Type B pancreatic cell (in vitro differentiated cells): ENCODE measurements at regions not wholly inside any gene's neighbourhood (a gene's known extent, or its start where the extent isn't known, plus 50 kb on each side); places are given as distances from the start of the nearest gene placed in this dataset.

Source experiments
- DNase-seq: peaks from one replicate; pipeline ENCODE4 v3.0.0; 2021; ENCODE audit warnings: mixed read lengths; ENCODE audit not compliant: unreplicated experiment; ENCODE audit errors: extremely low spot score
- H3K27ac Mint-ChIP-seq: 2 replicates; pipeline ENCODE4 v1.8.0; 2021; ENCODE audit warnings: mild to moderate bottlenecking, mixed read lengths
- H3K27me3 Mint-ChIP-seq: 2 replicates; pipeline ENCODE4 v1.8.0; 2021; ENCODE audit warnings: mixed read lengths
- H3K36me3 Mint-ChIP-seq: 2 replicates; pipeline ENCODE4 v1.8.0; 2021; ENCODE audit warnings: mixed read lengths
- H3K4me1 Mint-ChIP-seq: one replicate; pipeline ENCODE4 v1.8.0; 2021; ENCODE audit warnings: mixed read lengths; ENCODE audit not compliant: unreplicated experiment
- H3K4me3 Mint-ChIP-seq: 2 replicates; pipeline ENCODE4 v1.8.0; 2021; ENCODE audit warnings: mild to moderate bottlenecking, mixed read lengths
- H3K9me3 Mint-ChIP-seq: 2 replicates; pipeline ENCODE4 v1.8.0; 2021; ENCODE audit warnings: mixed read lengths
- TF ChIP-seq, protein P1 (sequence below): fragments of 200-600 bp; sonication (generic); conservative IDR thresholded peaks from 2 replicates; pipeline ENCODE4 v1.5.0; 2021; ENCODE audit warnings: antibody characterized with exemption, mild to moderate bottlenecking

DNA sequence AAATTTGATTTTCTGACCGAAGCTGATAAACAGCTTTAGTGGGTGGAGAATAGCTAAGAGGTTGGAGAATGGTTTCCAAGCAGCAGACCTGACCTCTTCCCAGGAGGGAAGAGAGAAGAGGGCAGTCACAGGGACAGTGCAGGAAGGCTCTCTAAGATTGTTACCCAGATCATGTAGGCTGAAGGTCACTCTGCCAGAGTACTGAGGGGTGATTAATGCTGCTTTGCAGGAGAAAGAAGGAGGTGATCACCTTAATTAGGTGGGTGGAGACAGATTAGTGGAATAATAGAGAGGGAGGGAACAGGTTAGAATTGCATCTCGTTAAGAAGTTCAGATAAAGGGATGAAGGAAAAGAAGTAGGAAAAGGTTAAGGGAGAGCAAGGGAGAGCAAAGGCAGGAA, 440.5 kb downstream of the BRINP1 start:
- DNase-seq = no peak
- TF ChIP-seq, protein P1, sequence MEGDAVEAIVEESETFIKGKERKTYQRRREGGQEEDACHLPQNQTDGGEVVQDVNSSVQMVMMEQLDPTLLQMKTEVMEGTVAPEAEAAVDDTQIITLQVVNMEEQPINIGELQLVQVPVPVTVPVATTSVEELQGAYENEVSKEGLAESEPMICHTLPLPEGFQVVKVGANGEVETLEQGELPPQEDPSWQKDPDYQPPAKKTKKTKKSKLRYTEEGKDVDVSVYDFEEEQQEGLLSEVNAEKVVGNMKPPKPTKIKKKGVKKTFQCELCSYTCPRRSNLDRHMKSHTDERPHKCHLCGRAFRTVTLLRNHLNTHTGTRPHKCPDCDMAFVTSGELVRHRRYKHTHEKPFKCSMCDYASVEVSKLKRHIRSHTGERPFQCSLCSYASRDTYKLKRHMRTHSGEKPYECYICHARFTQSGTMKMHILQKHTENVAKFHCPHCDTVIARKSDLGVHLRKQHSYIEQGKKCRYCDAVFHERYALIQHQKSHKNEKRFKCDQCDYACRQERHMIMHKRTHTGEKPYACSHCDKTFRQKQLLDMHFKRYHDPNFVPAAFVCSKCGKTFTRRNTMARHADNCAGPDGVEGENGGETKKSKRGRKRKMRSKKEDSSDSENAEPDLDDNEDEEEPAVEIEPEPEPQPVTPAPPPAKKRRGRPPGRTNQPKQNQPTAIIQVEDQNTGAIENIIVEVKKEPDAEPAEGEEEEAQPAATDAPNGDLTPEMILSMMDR = no peak
- no peaks in the 10 kb centered on the region for H3K9me3 Mint-ChIP-seq
- H3K27ac Mint-ChIP-seq = no peak overlapping the region
- H3K36me3 Mint-ChIP-seq = no peaks in the 10 kb centered on the region
- H3K27me3 Mint-ChIP-seq = no peaks in the 10 kb centered on the region
- peaks cover 5% of the 10 kb centered on the region for H3K4me1 Mint-ChIP-seq
- no peak overlapping the region for H3K4me3 Mint-ChIP-seq

DNA sequence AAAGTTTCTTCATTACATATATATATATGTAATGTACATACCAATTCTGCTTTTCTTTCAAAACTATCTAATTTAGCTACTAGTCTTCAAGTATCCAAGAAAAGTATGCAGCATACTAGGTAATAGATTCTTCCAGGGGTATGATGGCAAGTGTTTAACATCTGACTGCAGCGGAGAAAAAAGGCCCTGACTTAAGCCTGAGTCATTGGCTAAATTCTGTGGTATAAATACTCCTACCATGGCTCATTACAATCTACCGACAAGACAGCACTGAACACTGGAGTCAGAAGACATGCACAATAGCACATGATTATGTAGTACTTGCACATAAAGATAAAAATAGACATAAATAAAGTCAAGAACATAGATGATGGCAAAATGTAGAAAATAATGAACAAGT, 439.9 kb downstream of the BRINP1 start:
- Mint-ChIP-seq H3K4me3 (no peak overlapping the region), H3K27me3 (no peaks in the 10 kb centered on the region), H3K9me3 (no peaks in the 10 kb centered on the region), H3K27ac (no peak overlapping the region), H3K36me3 (no peaks in the 10 kb centered on the region), H3K4me1 (peaks cover 5% of the 10 kb centered on the region)
- TF ChIP-seq, protein P1 = no peak
- no peak for DNase-seq

DNA sequence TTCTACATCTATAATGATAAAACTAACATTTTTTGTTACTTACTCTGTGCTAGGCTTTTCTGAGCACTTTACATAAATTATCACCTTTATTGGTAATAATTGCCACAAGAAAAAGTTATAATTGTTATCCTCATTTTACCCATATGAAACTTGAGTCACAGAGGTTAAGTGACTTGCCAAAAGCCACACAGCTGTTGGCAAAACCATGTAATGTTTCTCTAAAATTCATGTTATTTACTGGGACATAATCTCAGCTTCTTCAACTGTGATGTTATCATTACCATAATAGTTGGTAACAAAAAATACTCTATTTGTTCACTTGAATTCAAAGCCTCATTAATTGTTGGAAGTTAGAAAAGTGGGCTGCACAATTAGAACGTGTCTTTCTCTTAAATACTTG, 437.3 kb downstream of the BRINP1 start:
- no peak overlapping the region for H3K4me3 Mint-ChIP-seq
- DNase-seq = no peak
- H3K9me3 Mint-ChIP-seq = no peaks in the 10 kb centered on the region
- no peak overlapping the region for H3K27ac Mint-ChIP-seq
- H3K36me3 Mint-ChIP-seq = no peaks in the 10 kb centered on the region
- H3K27me3 Mint-ChIP-seq = no peaks in the 10 kb centered on the region
- TF ChIP-seq, protein P1 = no peak
- H3K4me1 Mint-ChIP-seq = peaks cover 5% of the 10 kb centered on the region

DNA sequence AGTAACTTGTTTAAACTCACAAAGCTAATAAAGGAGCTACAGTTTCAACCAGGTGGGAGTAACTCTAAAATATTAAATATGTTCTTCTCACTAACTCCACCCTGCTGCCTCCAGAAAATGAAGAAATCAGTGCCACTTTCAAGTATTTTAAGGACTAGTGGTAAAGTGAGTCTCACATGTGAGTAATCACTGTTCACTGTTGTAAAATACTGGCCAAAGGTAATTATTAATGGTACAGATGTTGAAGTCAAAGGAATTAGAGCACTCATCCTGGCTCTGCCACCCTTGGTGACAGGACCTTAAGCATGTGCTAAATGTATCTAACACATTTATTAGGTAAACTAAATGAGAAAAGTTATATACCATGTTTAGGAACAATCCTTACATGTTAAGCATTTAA, 430.7 kb downstream of the BRINP1 start:
- no peak for DNase-seq
- TF ChIP-seq, protein P1 = no peak
- H3K27ac Mint-ChIP-seq = no peak overlapping the region
- H3K4me3 Mint-ChIP-seq = no peak overlapping the region
- H3K4me1 Mint-ChIP-seq = peaks cover 3% of the 10 kb centered on the region
- no peaks in the 10 kb centered on the region for H3K9me3 Mint-ChIP-seq
- H3K27me3 Mint-ChIP-seq = no peaks in the 10 kb centered on the region
- no peaks in the 10 kb centered on the region for H3K36me3 Mint-ChIP-seq

DNA sequence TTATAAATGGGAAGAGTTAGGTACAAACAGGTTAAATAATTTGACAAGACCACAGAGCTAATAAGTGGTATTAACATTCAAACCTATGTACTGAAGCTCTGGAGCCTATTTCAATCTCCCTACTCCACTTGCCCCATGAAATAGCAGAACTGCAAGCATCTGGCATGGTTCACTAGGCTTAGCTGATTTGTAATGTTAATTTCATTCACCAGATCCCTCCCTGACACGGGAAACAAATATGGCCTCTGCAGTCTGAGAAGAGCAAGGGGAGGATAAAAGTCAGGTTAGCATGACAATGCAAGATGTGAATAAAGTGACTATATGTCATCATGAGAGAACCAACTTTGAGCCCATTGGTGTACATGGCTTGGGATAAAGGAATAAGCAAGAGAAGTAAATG, 428.8 kb downstream of the BRINP1 start:
- no peak overlapping the region for H3K4me3 Mint-ChIP-seq
- H3K27ac Mint-ChIP-seq = no peak overlapping the region
- no peaks in the 10 kb centered on the region for H3K9me3 Mint-ChIP-seq
- no peaks in the 10 kb centered on the region for H3K27me3 Mint-ChIP-seq
- DNase-seq = no peak
- TF ChIP-seq, protein P1 = no peak
- H3K36me3 Mint-ChIP-seq = no peaks in the 10 kb centered on the region
- peaks cover 7% of the 10 kb centered on the region for H3K4me1 Mint-ChIP-seq

DNA sequence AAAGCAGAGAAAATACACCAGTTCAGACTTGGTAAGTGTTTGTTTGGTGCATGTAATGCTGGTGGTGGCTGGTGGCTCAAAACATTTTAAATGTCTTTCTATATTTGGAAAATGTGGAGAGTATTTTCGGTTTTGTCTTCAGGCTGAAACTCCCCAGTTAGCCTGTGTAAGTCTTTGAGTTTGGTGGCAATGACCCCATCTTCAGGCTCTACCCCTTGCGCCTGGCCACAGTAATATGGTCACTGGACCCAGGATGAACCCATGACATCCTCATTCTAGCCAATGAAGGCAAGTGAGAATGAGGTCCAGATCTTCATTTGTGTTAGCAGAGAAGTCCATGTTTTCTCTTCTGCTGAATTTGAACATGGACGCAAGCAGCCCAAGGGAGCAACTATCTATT, 422.6 kb downstream of the BRINP1 start:
- Mint-ChIP-seq H3K4me3 (no peak overlapping the region), H3K9me3 (no peaks in the 10 kb centered on the region), H3K36me3 (no peaks in the 10 kb centered on the region), H3K4me1 (peaks cover 3% of the 10 kb centered on the region), H3K27ac (no peak overlapping the region), H3K27me3 (no peaks in the 10 kb centered on the region)
- DNase-seq = no peak
- TF ChIP-seq, protein P1 = no peak
